Large intestine (tissue), 3 donors: ENCODE measurements at regions not wholly inside any gene's neighbourhood (a gene's known extent, or its start where the extent isn't known, plus 50 kb on each side); places are given as distances from the start of the nearest gene placed in this dataset.

ENCODE experiments used
- DNase-seq, 2 donors: peaks; one replicate each; pipeline versions ENCODE4 v3.0.0 to v3.0.0-alpha.2; 2013
- H3K27ac ChIP-seq: one replicate; pipeline ENCODE4 v1.5.1; 2013; ENCODE audit warnings: low read length
- H3K27me3 ChIP-seq: 2 replicates; pipeline ENCODE4 v1.6.1; 2013; ENCODE audit warnings: low read length; ENCODE audit not compliant: control insufficient read depth, insufficient read depth
- H3K36me3 ChIP-seq: 2 replicates; pipeline ENCODE4 v1.6.1; 2013; ENCODE audit warnings: low read length; ENCODE audit not compliant: control insufficient read depth, insufficient read depth
- H3K4me1 ChIP-seq: one replicate; pipeline ENCODE4 v1.6.1; 2013; ENCODE audit warnings: low read length; ENCODE audit not compliant: control insufficient read depth, insufficient read depth
- H3K4me3 ChIP-seq: one replicate; pipeline ENCODE4 v1.5.1; 2013; ENCODE audit warnings: low read length
- H3K9me3 ChIP-seq: one replicate; pipeline ENCODE4 v1.6.1; 2013; ENCODE audit warnings: mild to moderate bottlenecking, low read depth, low read length, moderate library complexity; ENCODE audit not compliant: control insufficient read depth
- WGBS: methylation state at CpG from one replicate; pipeline ENCODE4 v1.1.5; 2013; ENCODE audit warnings: low lambda C conversion rate; ENCODE audit not compliant: insufficient coverage; 5-methylcytosine and 5-hydroxymethylcytosine counted together

DNA sequence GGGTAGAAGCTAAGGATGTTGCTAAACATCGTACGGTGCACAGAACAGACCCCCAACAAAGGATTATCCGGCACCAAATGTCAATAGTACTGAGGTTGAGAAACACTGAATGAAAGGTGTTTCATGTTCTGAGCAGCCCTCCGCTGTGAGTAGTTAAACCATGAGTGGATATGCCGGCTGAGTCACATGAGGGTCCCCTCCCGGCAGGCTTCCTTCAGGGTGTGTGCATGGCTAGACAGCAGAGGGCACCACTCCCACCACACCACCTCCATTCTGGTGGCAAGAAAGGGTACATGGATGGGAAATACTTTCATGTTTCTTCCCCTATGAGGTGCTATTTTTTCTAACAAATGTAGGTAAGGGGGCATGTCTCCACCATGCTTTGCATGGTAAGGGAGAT, 128.3 kb upstream of the SEMA6D start:
- WGBS = no CpG with 5 or more reads among the region's 6 CpGs
- DNase-seq = no peak

DNA sequence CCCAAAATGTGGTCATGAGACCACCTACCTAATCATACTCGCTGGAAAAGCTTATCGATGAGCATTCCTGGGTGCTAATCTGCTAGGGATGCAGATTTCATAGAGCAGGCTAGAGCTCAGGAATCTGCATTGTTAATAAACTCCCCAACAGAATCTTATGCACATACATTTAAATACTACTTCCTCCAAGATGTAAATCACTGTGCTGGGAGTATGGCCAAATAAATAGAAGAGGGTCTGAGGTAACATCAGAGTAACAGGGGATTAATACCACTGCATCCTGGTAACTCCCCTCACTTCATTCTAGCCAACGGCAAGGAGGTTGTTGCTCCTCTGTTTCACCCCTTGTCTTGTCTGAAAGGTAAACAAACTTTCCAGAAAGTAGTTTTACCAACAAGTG, 118.3 kb upstream of the SEMA6D start:
- Histone ChIP-seq H3K27ac (no peak overlapping the region), H3K36me3 (no peaks in the 10 kb centered on the region), H3K4me1 (no peaks in the 10 kb centered on the region), H3K27me3 (no peaks in the 10 kb centered on the region), H3K9me3 (no peaks in the 10 kb centered on the region), H3K4me3 (no peak overlapping the region)
- DNase-seq = no peak
- WGBS = no CpG with 5 or more reads among the region's 3 CpGs

More for the DNA sequence above, 128.3 kb upstream of the SEMA6D start:
- Histone ChIP-seq H3K9me3 (no peaks in the 10 kb centered on the region), H3K4me3 (no peak overlapping the region), H3K27ac (no peak overlapping the region), H3K27me3 (no peaks in the 10 kb centered on the region), H3K36me3 (no peaks in the 10 kb centered on the region), H3K4me1 (no peaks in the 10 kb centered on the region)

DNA sequence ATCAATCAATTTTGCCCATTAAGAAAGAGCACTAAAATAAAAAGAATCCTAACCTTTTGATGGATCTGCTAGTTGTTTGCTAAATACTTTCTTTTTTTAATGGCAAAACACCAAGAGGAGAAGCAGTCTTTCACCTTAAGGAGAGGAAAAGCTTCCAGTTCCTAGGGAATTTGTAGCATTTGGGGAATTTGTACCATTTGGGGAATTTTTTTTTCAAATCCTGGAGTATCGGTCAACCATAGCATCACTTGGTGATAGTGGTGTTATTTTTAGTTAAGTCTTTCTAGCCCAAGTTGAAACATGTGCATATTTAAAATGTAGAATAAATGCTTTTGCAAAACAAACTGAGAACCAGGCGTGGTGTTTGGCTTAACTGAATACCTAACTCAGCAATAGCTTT, 117.5 kb upstream of the SEMA6D start:
- WGBS = 88% methylated on average over 1 of the region's 2 CpGs
- Histone ChIP-seq H3K9me3 (no peaks in the 10 kb centered on the region), H3K27ac (no peak overlapping the region)

DNA sequence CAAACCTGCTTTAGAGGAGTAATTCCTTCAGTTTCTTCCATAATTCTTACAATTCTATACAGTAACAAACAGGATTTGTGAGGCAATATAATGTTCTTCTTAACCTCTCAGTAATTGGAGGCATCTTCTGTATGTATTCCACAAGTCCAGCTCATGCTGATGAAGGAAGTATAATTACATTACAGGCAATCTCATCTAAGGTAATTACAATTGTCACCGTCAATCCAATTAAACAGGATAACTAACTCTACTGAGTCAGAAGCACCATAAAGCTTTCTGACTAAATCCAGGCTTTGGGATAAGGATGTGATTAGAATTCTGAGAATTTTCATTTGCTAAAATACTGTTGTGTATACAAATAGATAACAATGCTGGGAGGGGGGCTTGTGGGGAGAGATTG, 115.2 kb upstream of the SEMA6D start:
- H3K27me3 ChIP-seq = no peaks in the 10 kb centered on the region
- WGBS = no CpG with 5 or more reads among the region's 1 CpG
- H3K36me3 ChIP-seq = no peaks in the 10 kb centered on the region
- no peak for DNase-seq
- no peak overlapping the region for H3K4me3 ChIP-seq
- no peaks in the 10 kb centered on the region for H3K4me1 ChIP-seq
- H3K27ac ChIP-seq = no peak overlapping the region
- H3K9me3 ChIP-seq = no peaks in the 10 kb centered on the region

More for the DNA sequence above, 117.5 kb upstream of the SEMA6D start:
- Histone ChIP-seq H3K4me3 (no peak overlapping the region), H3K36me3 (no peaks in the 10 kb centered on the region), H3K27me3 (no peaks in the 10 kb centered on the region), H3K4me1 (no peaks in the 10 kb centered on the region)
- no peak for DNase-seq

DNA sequence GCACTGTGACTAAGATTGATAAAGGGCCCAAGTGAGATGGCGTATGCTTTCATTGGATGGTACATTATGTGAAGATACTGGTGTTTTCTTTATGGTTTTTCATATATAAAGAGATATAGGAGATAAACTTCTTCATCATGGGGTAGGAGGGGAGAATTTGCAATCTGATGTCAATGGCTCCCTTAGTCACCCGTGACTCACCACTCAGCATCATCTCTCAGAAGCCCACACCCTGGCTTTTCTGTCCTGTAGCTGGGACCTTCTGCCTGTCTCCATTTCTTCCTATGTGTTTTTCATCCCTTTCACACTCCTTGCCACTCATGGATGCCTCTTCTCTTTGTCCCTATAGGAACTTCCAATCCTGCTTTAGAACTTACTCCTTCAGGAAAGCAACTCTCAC, 114.3 kb upstream of the SEMA6D start:
- Histone ChIP-seq H3K36me3 (no peaks in the 10 kb centered on the region), H3K9me3 (no peaks in the 10 kb centered on the region), H3K27ac (no peak overlapping the region), H3K4me1 (no peaks in the 10 kb centered on the region), H3K4me3 (no peak overlapping the region), H3K27me3 (no peaks in the 10 kb centered on the region)
- no CpG with 5 or more reads among the region's 2 CpGs for WGBS
- DNase-seq = no peak

DNA sequence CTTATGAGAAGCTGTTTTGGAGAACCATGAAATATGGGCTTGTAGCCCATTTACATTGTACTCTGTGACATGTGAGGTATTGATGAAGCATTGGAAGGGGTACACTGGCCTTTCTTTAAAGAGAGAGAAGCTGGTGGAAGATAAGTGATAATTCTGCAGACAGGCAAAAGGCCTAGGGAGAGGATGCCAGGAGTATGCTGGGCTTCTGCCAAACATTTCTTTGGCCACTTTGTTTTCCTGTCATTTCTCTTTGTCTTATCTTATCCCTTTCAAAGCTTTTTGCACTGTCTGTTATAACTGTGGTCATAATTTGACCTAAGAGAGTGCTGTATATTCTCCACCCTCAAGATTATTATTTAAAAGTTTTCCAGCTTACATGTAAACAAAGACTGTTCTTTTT, 109.6 kb upstream of the SEMA6D start:
- no peaks in the 10 kb centered on the region for H3K27me3 ChIP-seq
- H3K9me3 ChIP-seq = no peaks in the 10 kb centered on the region
- H3K4me1 ChIP-seq = no peaks in the 10 kb centered on the region
- H3K36me3 ChIP-seq = no peaks in the 10 kb centered on the region
- no peak overlapping the region for H3K4me3 ChIP-seq
- no peak for DNase-seq
- no peak overlapping the region for H3K27ac ChIP-seq

DNA sequence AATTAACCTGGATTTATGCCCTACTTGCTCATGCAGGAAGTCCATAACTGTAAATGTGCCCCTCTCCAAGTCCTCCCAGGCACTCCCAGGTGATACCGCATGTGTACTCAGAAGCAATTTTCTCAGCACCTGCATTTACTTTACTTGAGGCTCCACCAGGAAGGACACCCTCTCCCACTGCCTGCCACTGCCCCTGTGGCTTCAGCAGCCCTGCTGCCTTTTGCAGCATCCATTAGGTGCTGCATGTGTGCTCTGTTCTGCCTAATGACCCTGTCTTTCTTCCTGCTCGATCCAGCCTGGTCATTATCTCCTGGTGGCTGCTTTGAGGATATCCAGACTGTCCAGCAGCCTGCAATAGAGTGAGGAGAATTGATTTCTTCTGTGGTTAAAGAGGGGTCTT, 107.6 kb upstream of the SEMA6D start:
- H3K36me3 ChIP-seq = no peaks in the 10 kb centered on the region
- DNase-seq = peak in 1 of 2 donors; percentile 44
- H3K4me3 ChIP-seq = no peak overlapping the region
- H3K9me3 ChIP-seq = no peaks in the 10 kb centered on the region
- WGBS = no CpG with 5 or more reads among the region's 2 CpGs
- no peaks in the 10 kb centered on the region for H3K27me3 ChIP-seq
- H3K27ac ChIP-seq = no peak overlapping the region
- no peaks in the 10 kb centered on the region for H3K4me1 ChIP-seq

DNA sequence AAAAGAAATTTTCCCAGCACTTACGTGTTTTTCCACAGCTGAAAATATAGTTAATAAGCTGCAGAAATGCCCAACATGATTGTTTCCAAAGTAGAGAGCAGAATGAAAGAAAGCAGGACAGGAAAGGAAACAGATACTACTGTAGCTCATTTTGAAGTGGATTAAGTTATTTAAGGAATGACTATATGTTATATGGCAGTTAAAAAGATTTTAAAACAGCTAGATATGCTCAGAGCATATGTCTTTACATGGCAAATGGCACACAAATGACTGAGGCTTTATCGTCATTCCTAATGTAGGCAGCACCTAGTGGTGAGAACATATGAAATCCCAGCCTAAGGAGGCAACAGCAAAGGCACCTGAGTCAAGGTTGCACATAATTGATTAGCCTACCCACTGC, 106.6 kb upstream of the SEMA6D start:
- no peak overlapping the region for H3K27ac ChIP-seq
- H3K36me3 ChIP-seq = no peaks in the 10 kb centered on the region
- no peak for DNase-seq
- no peaks in the 10 kb centered on the region for H3K27me3 ChIP-seq
- H3K4me3 ChIP-seq = no peak overlapping the region
- 67% methylated on average over 1 of the region's 2 CpGs for WGBS
- H3K4me1 ChIP-seq = no peaks in the 10 kb centered on the region
- no peaks in the 10 kb centered on the region for H3K9me3 ChIP-seq

DNA sequence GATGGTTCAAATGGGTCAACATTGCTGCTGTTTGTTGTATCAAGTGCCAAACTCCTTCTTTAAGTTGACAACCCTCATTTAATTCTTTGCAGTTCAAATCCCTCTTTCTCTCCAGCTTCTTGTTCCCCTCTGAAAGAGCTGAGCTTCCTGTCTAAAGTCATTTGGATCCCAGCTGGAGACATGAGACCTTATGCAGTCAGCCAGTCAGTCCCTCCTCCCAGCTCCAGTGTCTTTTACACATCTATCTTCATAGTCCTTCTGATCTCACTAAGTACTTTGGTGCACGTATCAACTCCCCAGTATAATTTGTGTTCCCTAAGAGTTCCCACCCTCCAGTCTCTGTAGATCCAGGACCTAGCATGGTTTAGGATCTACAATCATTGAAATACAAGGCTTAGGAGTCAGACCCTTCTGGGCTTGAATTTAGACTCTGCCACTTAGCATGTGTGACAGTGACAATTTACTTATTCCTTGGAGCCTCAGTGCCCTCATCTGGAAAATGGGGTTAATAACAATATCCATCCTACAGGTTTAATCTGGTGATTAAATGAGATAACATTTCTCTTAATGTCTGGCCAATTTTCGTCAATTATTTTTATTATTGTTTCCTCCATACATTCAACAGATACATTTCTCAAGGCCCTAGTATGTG, 102.8 kb upstream of the SEMA6D start:
- Histone ChIP-seq H3K4me1 (no peaks in the 10 kb centered on the region), H3K9me3 (no peaks in the 10 kb centered on the region), H3K4me3 (no peak overlapping the region), H3K36me3 (no peaks in the 10 kb centered on the region), H3K27ac (no peak overlapping the region), H3K27me3 (no peaks in the 10 kb centered on the region)
- DNase-seq = no peak
- 100% methylated on average over 1 of the region's 2 CpGs for whole genome bisulfite sequencing

DNA sequence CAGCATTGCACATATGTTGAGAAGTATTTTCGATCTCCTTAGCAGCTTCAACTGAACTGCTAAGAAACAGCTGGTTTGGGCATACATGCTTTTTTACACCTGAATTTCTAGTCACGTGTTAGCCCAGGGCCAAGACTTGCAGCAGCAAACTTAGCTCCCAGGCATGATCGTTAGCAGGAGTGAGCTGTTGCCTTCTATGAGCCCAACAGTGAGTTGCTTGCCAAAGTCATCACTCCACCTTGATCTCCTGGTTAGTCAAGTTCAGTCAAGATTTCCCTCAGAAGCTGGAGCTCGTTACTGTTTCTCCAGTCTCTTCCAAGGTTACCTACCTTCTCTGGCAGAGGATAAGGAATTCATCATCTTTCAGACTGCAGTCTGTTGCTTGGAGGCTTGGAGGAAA, 100.4 kb upstream of the SEMA6D start:
- Histone ChIP-seq H3K4me1 (no peaks in the 10 kb centered on the region), H3K4me3 (no peak overlapping the region), H3K36me3 (no peaks in the 10 kb centered on the region), H3K27me3 (no peaks in the 10 kb centered on the region), H3K27ac (no peak overlapping the region), H3K9me3 (no peaks in the 10 kb centered on the region)
- WGBS = no CpG with 5 or more reads among the region's 4 CpGs
- DNase-seq = no peak

DNA sequence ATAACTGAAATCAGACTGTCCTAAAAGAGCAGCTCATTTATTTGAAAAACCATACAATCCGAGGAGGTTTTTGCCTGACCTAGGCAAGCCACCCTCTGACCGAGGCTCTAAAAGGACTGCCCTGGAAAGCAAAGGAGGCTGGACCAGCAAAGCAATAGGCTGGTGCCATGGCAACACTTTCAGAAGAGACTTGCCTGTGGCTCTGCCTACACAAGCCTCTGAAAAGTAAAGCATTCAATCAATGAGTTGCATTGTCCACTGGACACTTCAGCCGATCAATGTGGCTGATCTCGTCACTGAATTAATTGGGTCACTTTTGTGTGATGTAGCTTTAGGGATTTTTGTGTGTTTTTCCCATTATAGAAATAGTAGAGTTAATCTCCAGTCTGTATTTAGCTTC, 99.1 kb upstream of the SEMA6D start:
- H3K4me1 ChIP-seq = no peaks in the 10 kb centered on the region
- no peak overlapping the region for H3K27ac ChIP-seq
- no peaks in the 10 kb centered on the region for H3K27me3 ChIP-seq
- no CpG with 5 or more reads among the region's 4 CpGs for WGBS
- no peaks in the 10 kb centered on the region for H3K36me3 ChIP-seq
- DNase-seq = no peak
- no peak overlapping the region for H3K4me3 ChIP-seq
- H3K9me3 ChIP-seq = no peaks in the 10 kb centered on the region
